AG09309 (cell line): ENCODE measurements at regions not wholly inside any gene's neighbourhood (a gene's known extent, or its start where the extent isn't known, plus 50 kb on each side); places are given as distances from the start of the nearest gene placed in this dataset.
A peak's percentile ranks its signal among the peaks of the same experiment; 100 is the strongest.

Experiments used
- DNase-seq: peaks from one replicate; pipeline ENCODE4 v3.0.0-alpha.2; 2010; ENCODE audit warnings: low read depth
- H3K4me3 ChIP-seq: 2 replicates; pipeline ENCODE4 v1.5.1; 2011; ENCODE audit warnings: mild to moderate bottlenecking, low read depth, low read length, moderate library complexity; ENCODE audit not compliant: control insufficient read depth
- CTCF ChIP-seq: IDR thresholded peaks from 2 replicates; pipeline ENCODE4 v1.5.1; 2011; ENCODE audit warnings: mild to moderate bottlenecking, low read depth, low read length, inconsistent platforms; ENCODE audit not compliant: insufficient read depth, control insufficient read depth; ENCODE audit errors: missing control alignments

GRCh38 chr5:71932131-71932654 is 175.1 kb upstream of the MAP1B start:
- DNase-seq = no peak
- no peak overlapping the region for H3K4me3 ChIP-seq
- TF ChIP-seq CTCF = no peak

GRCh38 chr5:71932655-71933338 is 174.5 kb upstream of the MAP1B start:
- DNase-seq = no peak
- H3K4me3 ChIP-seq = no peak overlapping the region
- peak; percentile 6 for TF ChIP-seq CTCF

GRCh38 chr5:71934322-71934721 is 173.0 kb upstream of the MAP1B start:
- no peak overlapping the region for H3K4me3 ChIP-seq
- TF ChIP-seq CTCF = no peak
- no peak for DNase-seq

- TF ChIP-seq CTCF = no peak
- no peak overlapping the region for H3K4me3 ChIP-seq
- DNase-seq = no peak
Measured at GRCh38 chr5:71937921-71938698, 169.2 kb upstream of the MAP1B start.

GRCh38 chr5:71938895-71939294 is 168.4 kb upstream of the MAP1B start:
- TF ChIP-seq CTCF = no peak
- no peak overlapping the region for H3K4me3 ChIP-seq
- no peak for DNase-seq

- DNase-seq = no peak
- TF ChIP-seq CTCF = no peak
- H3K4me3 ChIP-seq = no peak overlapping the region
Measured at GRCh38 chr5:71939452-71940230, 167.6 kb upstream of the MAP1B start.
